Activated B cell treated with CpG ODN at 0.5 μM for 24 hours (primary cell): ENCODE measurements at regions not wholly inside any gene's neighbourhood (a gene's known extent, or its start where the extent isn't known, plus 50 kb on each side); places are given as distances from the start of the nearest gene placed in this dataset.

Experiments
- ATAC-seq: fragments of 200-7000 bp; cut with Tn5 transposase; one replicate; pipeline ENCODE4 v1.10.0; 2021; ENCODE audit warnings: low read depth, mild to moderate bottlenecking, moderate library complexity
- CTCF ChIA-PET: fragments of 350-600 bp; sonication (Branson Sonifier 250); formaldehyde crosslinking; loops from one replicate; lab custom pipeline; 2021; ENCODE audit warnings: antibody characterized with exemption; lab: Charles Lee
- POLR2A ChIA-PET: fragments of 350-600 bp; sonication (Branson Sonifier 250); formaldehyde crosslinking; loops from one replicate; lab custom pipeline; 2021; ENCODE audit warnings: antibody characterized with exemption; lab: Charles Lee
- DNase-seq: peaks from one replicate; pipeline ENCODE4 v3.0.0; 2022
- H3K27ac Mint-ChIP-seq: one replicate; pipeline ENCODE4 v1.8.0; 2020; ENCODE audit warnings: mixed read lengths
- H3K27me3 Mint-ChIP-seq: one replicate; pipeline ENCODE4 v1.8.0; 2021; ENCODE audit warnings: mixed read lengths
- H3K36me3 Mint-ChIP-seq: one replicate; pipeline ENCODE4 v1.8.0; 2021; ENCODE audit warnings: low read depth, mixed read lengths
- H3K4me1 Mint-ChIP-seq: one replicate; pipeline ENCODE4 v1.8.0; 2021; ENCODE audit warnings: mixed read lengths
- H3K4me3 Mint-ChIP-seq: one replicate; pipeline ENCODE4 v1.8.0; 2020; ENCODE audit warnings: mild to moderate bottlenecking, mixed read lengths
- H3K9me3 Mint-ChIP-seq: one replicate; pipeline ENCODE4 v1.8.0; 2020; ENCODE audit warnings: mixed read lengths
- CTCF ChIP-seq: fragments of 200-600 bp; IDR thresholded peaks from one replicate; pipeline ENCODE4 v1.8.0; 2022; ENCODE audit warnings: antibody characterized with exemption, mild to moderate bottlenecking
- intact Hi-C: fragments of 100-400 bp; cut with micrococcal nuclease; formaldehyde crosslinking; loops from one replicate; pipeline ENCODE4 v1.15.1; 2024

GRCh38 chr1:101137144-101138126, 99.4 kb upstream of the S1PR1 start:
- ATAC-seq = peak; percentile 19
- H3K27me3 Mint-ChIP-seq = no peaks in the 10 kb centered on the region

GRCh38 chr1:101136739-101137138, 100.1 kb upstream of the S1PR1 start:
- CTCF ChIA-PET = interaction anchor here (1.0 to 9.4 kb wide), 6 partner anchors 24 to 370 kb away, joined by 3 to 112 read pairs (median 5); partner anchors contain the start of genes DPH5 and S1PR1
- ATAC-seq (peak; percentile 80), DNase-seq (no peak)
- Mint-ChIP-seq H3K36me3 (no peaks in the 10 kb centered on the region), H3K27ac (peak overlapping the region; percentile 10), H3K4me1 (peaks cover 52% of the 10 kb centered on the region), H3K4me3 (peak overlapping the region; percentile 12), H3K9me3 (no peaks in the 10 kb centered on the region), H3K27me3 (no peaks in the 10 kb centered on the region)
- no peak for TF ChIP-seq CTCF
- intact Hi-C loops = loop anchor here (1.0 to 5.0 kb wide), 8 partner anchors 8 to 430 kb away; no protein-coding TSS in a partner anchor
- POLR2A ChIA-PET = interaction anchor here (0.6 to 5.6 kb wide), 7 partner anchors 11 to 301 kb away, joined by 3 to 60 read pairs (median 3); partner anchors contain the start of gene S1PR1

More at GRCh38 chr1:101137144-101138126, 99.4 kb upstream of the S1PR1 start:
- H3K27ac Mint-ChIP-seq = peak overlapping the region; percentile 10
- TF ChIP-seq CTCF = no peak
- no peaks in the 10 kb centered on the region for H3K9me3 Mint-ChIP-seq
- DNase-seq = no peak
- H3K4me1 Mint-ChIP-seq = peaks cover 48% of the 10 kb centered on the region
- intact Hi-C loops = loop anchor here (1.0 to 5.0 kb wide), 5 partner anchors 60 to 429 kb away; no protein-coding TSS in a partner anchor
- peak overlapping the region; percentile 12 for H3K4me3 Mint-ChIP-seq
- ChIA-PET CTCF (interaction anchor here (0.6 to 9.4 kb wide), 9 partner anchors 58 to 369 kb away, joined by 3 to 112 read pairs (median 4); partner anchors contain the start of genes DPH5 and S1PR1), POLR2A (interaction anchor here (0.7 to 5.6 kb wide), 8 partner anchors 73 to 300 kb away, joined by 3 to 60 read pairs (median 4); partner anchors contain the start of gene S1PR1)
- no peaks in the 10 kb centered on the region for H3K36me3 Mint-ChIP-seq

GRCh38 chr1:101136271-101136670, 100.5 kb upstream of the S1PR1 start:
- CTCF ChIA-PET = interaction anchor here (1.0 to 9.4 kb wide), 6 partner anchors 24 to 370 kb away, joined by 3 to 112 read pairs (median 5); partner anchors contain the start of genes DPH5 and S1PR1
- no peak for TF ChIP-seq CTCF
- Mint-ChIP-seq H3K27ac (no peak overlapping the region), H3K27me3 (no peaks in the 10 kb centered on the region), H3K36me3 (no peaks in the 10 kb centered on the region), H3K9me3 (no peaks in the 10 kb centered on the region), H3K4me1 (peaks cover 57% of the 10 kb centered on the region), H3K4me3 (no peak overlapping the region)
- intact Hi-C loops = loop anchor here (1.0 to 5.0 kb wide), 5 partner anchors 8 to 431 kb away; no protein-coding TSS in a partner anchor
- DNase-seq = no peak
- ATAC-seq = no peak
- POLR2A ChIA-PET = interaction anchor here (0.6 to 5.6 kb wide), 5 partner anchors 9 to 302 kb away, joined by 3 to 60 read pairs (median 3); partner anchors contain the start of gene S1PR1

- ChIA-PET POLR2A (interaction anchor here (5.6 kb wide), 1 partner anchor 101 kb away, joined by 60 read pairs; the partner anchor contains the start of gene S1PR1), CTCF (interaction anchor here (1.4 to 9.4 kb wide), 3 partner anchors 23 to 152 kb away, joined by 6 to 112 read pairs (median 96); partner anchors contain the start of gene S1PR1)
- intact Hi-C loops = loop anchor here (5.0 kb wide), 1 partner anchor 62 kb away; no protein-coding TSS in a partner anchor
- no peaks in the 10 kb centered on the region for H3K36me3 Mint-ChIP-seq
- ATAC-seq = no peak
- TF ChIP-seq CTCF = no peak
- H3K4me1 Mint-ChIP-seq = peaks cover 64% of the 10 kb centered on the region
- H3K4me3 Mint-ChIP-seq = no peak overlapping the region
- no peaks in the 10 kb centered on the region for H3K27me3 Mint-ChIP-seq
- DNase-seq = no peak
- no peak overlapping the region for H3K27ac Mint-ChIP-seq
- H3K9me3 Mint-ChIP-seq = no peaks in the 10 kb centered on the region
Observed at GRCh38 chr1:101135526-101135925, 101.3 kb upstream of the S1PR1 start.
